Common myeloid progenitor, CD34-positive (primary cell): ENCODE measurements at regions not wholly inside any gene's neighbourhood (a gene's known extent, or its start where the extent isn't known, plus 50 kb on each side); places are given as distances from the start of the nearest gene placed in this dataset.

ENCODE experiments used
- CTCF ChIA-PET: fragments of 350-600 bp; sonication (Branson Sonifier 250); formaldehyde crosslinking; loops from one replicate; lab custom pipeline; 2021; ENCODE audit warnings: antibody characterized with exemption; lab: Charles Lee
- POLR2A ChIA-PET: fragments of 350-600 bp; sonication (Branson Sonifier 250); formaldehyde crosslinking; loops from one replicate; lab custom pipeline; 2021; ENCODE audit warnings: antibody characterized with exemption; lab: Charles Lee
- DNase-seq, 3 donors: peaks; one replicate each; pipeline versions ENCODE4 v3.0.0 to v3.0.0-alpha.2; 2013
- H3K27ac ChIP-seq, 2 experiments: 1 replicate in 1 of 2; 2 replicates in 1 of 2; pipeline ENCODE4 v1.7.0; 2013; ENCODE audit warnings: inconsistent platforms in 2 of 2, low read length in 2 of 2, mild to moderate bottlenecking in 2 of 2, low read depth in 1 of 2, moderate library complexity in 1 of 2; ENCODE audit not compliant: severe bottlenecking in 2 of 2, insufficient read depth in 1 of 2, poor library complexity in 1 of 2
- H3K27me3 ChIP-seq, 5 experiments: replicated peaks in 2 of 5; 1 replicate in 3 of 5; 2 replicates in 2 of 5; pipeline versions ENCODE4 v1.6.1 to v1.7.0; 2013; ENCODE audit warnings: low read length in 4 of 5, mild to moderate bottlenecking in 2 of 5, moderate library complexity in 2 of 5, inconsistent platforms in 1 of 5; ENCODE audit not compliant: insufficient read depth in 5 of 5, control insufficient read depth in 4 of 5
- H3K36me3 ChIP-seq, 4 experiments: 1 replicate in 2 of 4; 2 replicates in 2 of 4; pipeline versions ENCODE4 v1.6.1 to v1.7.0; 2013; ENCODE audit warnings: low read length in 3 of 4, control low read depth in 1 of 4, mild to moderate bottlenecking in 1 of 4; ENCODE audit not compliant: control insufficient read depth in 4 of 4, insufficient read depth in 4 of 4
- H3K4me1 ChIP-seq, 4 experiments: 1 replicate in 3 of 4; 2 replicates in 1 of 4; pipeline versions ENCODE4 v1.6.1 to v1.7.1; 2013; ENCODE audit warnings: low read length in 3 of 4, mild to moderate bottlenecking in 3 of 4, control low read depth in 1 of 4, inconsistent platforms in 1 of 4, moderate library complexity in 1 of 4; ENCODE audit not compliant: control insufficient read depth in 4 of 4, insufficient read depth in 4 of 4; ENCODE audit errors: control extremely low read depth in 1 of 4
- H3K4me3 ChIP-seq, 7 experiments: 1 replicate in 4 of 7; 2 replicates in 3 of 7; pipeline versions ENCODE4 v1.5.1 to v1.7.0; 2013; ENCODE audit warnings: mild to moderate bottlenecking in 7 of 7, low read length in 6 of 7, moderate library complexity in 6 of 7, inconsistent platforms in 2 of 7, low read depth in 2 of 7, control low read depth in 1 of 7; ENCODE audit not compliant: insufficient read depth in 4 of 7, control insufficient read depth in 1 of 7; ENCODE audit errors: extremely low read depth in 1 of 7
- H3K9me3 ChIP-seq, 5 experiments: 1 replicate in 4 of 5; 2 replicates in 1 of 5; pipeline versions ENCODE4 v1.6.1 to v1.7.1; 2013; ENCODE audit warnings: low read length in 4 of 5, mild to moderate bottlenecking in 2 of 5, inconsistent platforms in 1 of 5, low read depth in 1 of 5, moderate library complexity in 1 of 5; ENCODE audit not compliant: control insufficient read depth in 4 of 5, insufficient read depth in 2 of 5; ENCODE audit errors: control extremely low read depth in 1 of 5
- WGBS: methylation state at CpG from one replicate; pipeline ENCODE4 v1.1.5; 2013; ENCODE audit not compliant: insufficient coverage; 5-methylcytosine and 5-hydroxymethylcytosine counted together

DNA sequence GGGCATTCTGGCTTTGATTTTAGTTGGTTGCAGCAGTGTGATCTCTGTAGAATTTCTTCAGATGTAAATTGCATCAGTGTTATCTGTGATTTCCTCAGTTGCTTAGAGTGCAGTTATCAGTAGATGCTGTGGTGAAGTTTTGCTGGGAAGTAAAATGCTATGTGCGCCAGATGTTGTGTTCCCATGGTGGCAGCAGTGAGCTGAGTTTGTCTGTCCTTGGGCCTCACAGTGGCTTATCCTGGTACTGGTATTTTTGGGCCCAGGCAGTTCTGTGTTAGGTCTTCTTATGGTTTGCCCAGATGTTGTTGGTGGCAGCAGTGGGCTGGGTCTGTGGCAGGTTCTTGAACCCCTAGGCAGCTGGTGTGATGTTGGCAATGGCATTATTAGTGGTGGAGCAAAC is 1242.1 kb downstream of the PLA2G4A start:
- DNase-seq, result no peak
- H3K27me3 ChIP-seq, result no peaks in the 10 kb centered on the region
- POLR2A ChIA-PET, result no interaction called here
- no peak overlapping the region for H3K27ac ChIP-seq
- no peaks in the 10 kb centered on the region for H3K4me1 ChIP-seq
- CTCF ChIA-PET, result interaction anchor here (1.4 kb wide), 1 partner anchor 10 kb away, joined by 3 read pairs; no protein-coding TSS in a partner anchor
- H3K9me3 ChIP-seq, result peaks cover 0 to 15% (median 3%) of the 10 kb centered on the region in 5 experiments
- H3K4me3 ChIP-seq, result no peak overlapping the region
- WGBS, result 100% methylated on average over 1 of the region's 1 CpG
- no peaks in the 10 kb centered on the region for H3K36me3 ChIP-seq

DNA sequence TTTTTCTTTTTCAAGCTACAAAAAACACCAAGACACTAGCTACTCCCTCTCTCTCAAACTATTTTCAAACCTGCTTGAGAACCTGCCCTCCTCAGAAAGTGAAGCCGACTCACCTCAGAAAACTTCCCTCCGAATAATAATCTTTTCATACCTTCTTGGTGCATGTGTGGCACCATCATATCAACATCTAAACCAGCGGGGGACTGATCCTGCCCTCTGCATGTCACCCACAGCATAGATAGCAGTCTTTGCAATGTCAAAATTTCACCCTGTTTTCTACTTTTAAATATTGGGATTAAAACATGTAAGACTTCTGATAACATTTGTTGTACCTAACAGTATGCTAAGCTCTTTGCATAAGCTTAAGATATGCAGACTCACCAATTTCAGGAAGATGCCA is 1260.3 kb downstream of the PLA2G4A start:
- no peak for DNase-seq
- peaks cover 0 to 5% (median 0%) of the 10 kb centered on the region in 5 experiments for H3K9me3 ChIP-seq
- no peak overlapping the region for H3K27ac ChIP-seq
- H3K4me3 ChIP-seq, result no peak overlapping the region
- H3K4me1 ChIP-seq, result no peaks in the 10 kb centered on the region
- ChIA-PET CTCF (no interaction called here), POLR2A (no interaction called here)
- no peaks in the 10 kb centered on the region for H3K36me3 ChIP-seq
- WGBS, result 89% methylated on average over 3 of the region's 3 CpGs
- H3K27me3 ChIP-seq, result no peaks in the 10 kb centered on the region

DNA sequence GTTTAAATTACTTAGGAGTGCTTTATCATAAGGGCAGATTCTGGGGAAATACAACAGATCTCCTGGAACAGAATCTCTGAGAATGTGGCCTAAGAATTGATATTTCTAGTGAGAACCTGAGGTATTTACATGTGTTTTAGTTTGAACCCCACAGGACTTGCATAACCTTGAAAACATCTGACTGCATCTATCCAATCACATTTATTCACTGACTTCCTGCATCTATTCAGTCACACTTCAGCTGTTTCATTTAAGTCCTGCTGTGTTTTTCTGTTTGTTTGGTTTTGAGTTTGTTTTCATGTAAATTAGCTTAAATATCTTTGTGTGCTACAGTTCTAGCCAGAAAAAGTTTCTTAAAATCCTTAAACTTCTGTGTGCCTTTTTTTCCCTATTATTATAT is 1260.7 kb downstream of the PLA2G4A start:
- Histone ChIP-seq H3K4me1 (no peaks in the 10 kb centered on the region), H3K27me3 (no peaks in the 10 kb centered on the region), H3K36me3 (no peaks in the 10 kb centered on the region), H3K4me3 (no peak overlapping the region), H3K9me3 (peaks cover 0 to 5% (median 0%) of the 10 kb centered on the region in 5 experiments), H3K27ac (no peak overlapping the region)
- CTCF ChIA-PET, result no interaction called here
- DNase-seq, result no peak
- POLR2A ChIA-PET, result no interaction called here

DNA sequence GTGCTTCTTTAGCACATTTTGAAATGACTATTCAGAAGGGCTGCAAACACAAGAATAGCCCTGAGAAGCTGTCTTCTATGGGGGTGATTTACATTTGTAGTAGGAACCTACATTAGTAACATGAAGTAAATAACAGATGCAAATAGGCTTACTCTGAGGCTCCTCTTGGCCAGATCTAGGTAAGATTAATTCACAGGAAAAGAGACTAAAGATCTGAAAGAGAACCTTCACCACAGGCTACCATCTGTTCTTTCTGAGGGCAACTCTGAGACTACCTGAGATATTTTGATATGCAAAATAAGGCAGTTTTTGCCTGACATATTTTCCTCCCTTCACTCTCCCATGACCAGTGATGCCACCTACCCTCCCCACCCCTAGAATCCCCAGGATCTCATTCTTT is 1267.8 kb downstream of the PLA2G4A start:
- Histone ChIP-seq H3K27ac (no peak overlapping the region), H3K4me1 (no peaks in the 10 kb centered on the region), H3K36me3 (no peaks in the 10 kb centered on the region), H3K4me3 (no peak overlapping the region), H3K9me3 (peaks cover 0 to 4% (median 0%) of the 10 kb centered on the region in 5 experiments), H3K27me3 (no peaks in the 10 kb centered on the region)
- ChIA-PET CTCF (no interaction called here), POLR2A (no interaction called here)
- no peak for DNase-seq

DNA sequence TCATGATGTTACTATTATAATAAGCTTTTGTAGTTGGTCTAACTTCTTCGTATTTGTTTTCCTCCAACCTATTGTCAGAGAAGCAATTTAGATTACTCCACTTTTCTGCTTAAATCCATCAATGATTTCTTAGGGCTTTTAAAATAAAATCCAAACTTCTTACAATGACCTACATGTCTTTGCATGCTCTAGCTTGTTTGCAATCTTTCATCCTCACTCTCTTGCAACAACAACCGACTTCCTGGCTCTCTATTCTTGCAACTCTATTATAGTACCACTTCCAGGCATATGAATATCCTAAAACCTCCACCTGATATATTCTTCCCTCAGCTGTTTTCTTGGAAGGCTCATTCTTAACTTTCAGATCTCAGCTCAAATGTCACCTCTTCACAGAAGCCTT is 1288.7 kb downstream of the PLA2G4A start:
- ChIA-PET POLR2A (no interaction called here), CTCF (no interaction called here)
- H3K27ac ChIP-seq, result no peak overlapping the region
- peaks cover 0 to 2% (median 0%) of the 10 kb centered on the region in 5 experiments for H3K27me3 ChIP-seq
- no peak overlapping the region for H3K4me3 ChIP-seq
- H3K9me3 ChIP-seq, result no peaks in the 10 kb centered on the region
- DNase-seq, result no peak
- H3K36me3 ChIP-seq, result no peaks in the 10 kb centered on the region
- H3K4me1 ChIP-seq, result no peaks in the 10 kb centered on the region
- WGBS, result 83% methylated on average over 1 of the region's 2 CpGs

DNA sequence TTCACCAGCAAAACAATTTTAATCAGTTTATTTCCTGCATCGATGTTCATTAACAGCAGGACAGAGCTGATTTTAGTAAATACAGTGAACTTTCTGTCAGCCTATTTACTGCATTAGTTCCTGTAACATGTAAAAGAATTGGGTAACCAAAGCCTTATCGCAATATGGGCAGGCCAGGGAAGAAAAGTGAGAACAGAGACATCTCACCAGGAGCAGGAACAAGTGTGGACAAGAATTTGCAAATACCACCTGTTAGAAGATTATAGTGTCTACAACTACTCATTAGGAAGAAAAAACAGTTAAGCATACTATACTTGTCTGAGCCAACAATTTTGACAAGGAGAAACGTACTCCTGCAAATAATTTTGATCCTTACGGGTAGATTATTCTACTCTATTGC is 1293.9 kb downstream of the PLA2G4A start:
- CTCF ChIA-PET, result interaction anchor here (0.9 kb wide), 1 partner anchor 10 kb away, joined by 3 read pairs; no protein-coding TSS in a partner anchor
- WGBS, result 100% methylated on average over 2 of the region's 4 CpGs
- POLR2A ChIA-PET, result no interaction called here

DNA sequence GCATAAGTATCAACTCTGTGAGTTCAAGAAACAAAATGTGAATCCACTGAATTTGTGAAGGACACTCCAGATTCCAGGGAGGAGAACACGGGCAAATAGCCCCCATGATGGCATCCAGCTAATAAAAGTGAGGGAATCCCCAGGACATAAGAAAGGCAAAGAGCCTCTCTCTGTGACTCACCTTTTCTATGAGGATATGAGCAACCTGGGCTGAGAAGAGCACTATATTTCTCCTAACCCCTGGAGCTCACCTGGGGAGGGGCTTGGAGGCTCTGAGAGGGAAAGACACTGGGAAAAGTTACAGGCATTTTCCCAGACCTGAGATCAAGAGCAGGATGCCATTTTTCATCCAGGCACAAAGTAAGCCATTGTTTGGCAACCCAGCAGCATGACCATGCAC is 1298.8 kb downstream of the PLA2G4A start:
- Histone ChIP-seq H3K4me1 (peaks cover 0 to 5% (median 0%) of the 10 kb centered on the region in 4 experiments), H3K27ac (no peak overlapping the region), H3K27me3 (no peaks in the 10 kb centered on the region), H3K36me3 (no peaks in the 10 kb centered on the region), H3K4me3 (no peak overlapping the region), H3K9me3 (no peaks in the 10 kb centered on the region)
- DNase-seq, result no peak
- WGBS, result 83% methylated on average over 1 of the region's 1 CpG
- ChIA-PET POLR2A (no interaction called here), CTCF (no interaction called here)

More for the DNA sequence above, 1293.9 kb downstream of the PLA2G4A start:
- H3K9me3 ChIP-seq, result no peaks in the 10 kb centered on the region
- no peaks in the 10 kb centered on the region for H3K36me3 ChIP-seq
- no peaks in the 10 kb centered on the region for H3K4me1 ChIP-seq
- H3K27me3 ChIP-seq, result no peaks in the 10 kb centered on the region
- no peak for DNase-seq
- no peak overlapping the region for H3K4me3 ChIP-seq
- no peak overlapping the region for H3K27ac ChIP-seq
